ENCODE measurements at regions not wholly inside any gene's neighbourhood (a gene's known extent, or its start where the extent isn't known, plus 50 kb on each side); places are given as distances from the start of the nearest gene placed in this dataset.
A peak's percentile ranks its signal among the peaks of the same experiment; 100 is the strongest.

- TF ChIP-seq CTCF (IDR thresholded peaks at IDR 0.05; ENCODE audit: control extremely low read depth in 1 of 3, insufficient read depth in 1 of 3, low read depth in 1 of 3, low read length in 3 of 3) (peak; percentile 89 to 100 (median 99)), YY1 (IDR thresholded peaks at IDR 0.05; ENCODE audit: low read depth, low read length) (peak; percentile 20; the same call in 1 of the 2 replicates), GABPA (IDR thresholded peaks at IDR 0.05; ENCODE audit: borderline replicate concordance, insufficient read depth, low read length) (no peak), ATF2 (IDR thresholded peaks at IDR 0.05; ENCODE audit: low read length) (peak; percentile 81; the same call in 1 of the 2 replicates), SUZ12 (IDR thresholded peaks at IDR 0.05; ENCODE audit: low read length) (no peak), CEBPB (IDR thresholded peaks at IDR 0.05; ENCODE audit: low read depth, low read length) (no peak), EZH2 (IDR thresholded peaks at IDR 0.05; ENCODE audit: low read depth, low read length, severe bottlenecking) (no peak), PHF8 (conservative IDR thresholded peaks at IDR 0.05; ENCODE audit: low read depth, low read length) (no peak), KDM4A (IDR thresholded peaks at IDR 0.05; ENCODE audit: low read depth, low read length, severe bottlenecking) (no peak), TEAD4 (IDR thresholded peaks at IDR 0.05; ENCODE audit: low read depth, low read length) (peak; percentile 84), JUND (IDR thresholded peaks at IDR 0.05; ENCODE audit: low read length) (peak; percentile 58), CBX8 (IDR thresholded peaks at IDR 0.05; ENCODE audit: borderline replicate concordance, low read depth, low read length) (no peak), BCL11A (IDR thresholded peaks at IDR 0.05; ENCODE audit: low read depth in 2 of 2, low read length in 2 of 2) (no peak), NRF1 (IDR thresholded peaks at IDR 0.05; ENCODE audit: low read depth, low read length) (no peak)
These were observed 69.2 kb downstream of the FASLG start (continued) for GRCh38 chr1:172727956-172728603.

Measured in H1 (cell line).